DMS114 treated with DMSO at 0.1 percent for 48 hours (cell line): ENCODE measurements at regions not wholly inside any gene's neighbourhood (a gene's known extent, or its start where the extent isn't known, plus 50 kb on each side); places are given as distances from the start of the nearest gene placed in this dataset.

Experiments
- DNase-seq: peaks from one replicate; lab custom pipeline; 2025; ENCODE audit not compliant: unreplicated experiment; lab: John Stamatoyannopoulos, UW

GRCh38 chr7:81533426-81533825 is 236.4 kb downstream of the HGF start:
- no peak for DNase-seq

GRCh38 chr7:81529785-81530184 is 240.1 kb downstream of the HGF start:
- DNase-seq, result no peak

- DNase-seq, result no peak
These were observed 242.2 kb downstream of the HGF start for GRCh38 chr7:81527651-81528050.

GRCh38 chr7:81526971-81527370 is 242.9 kb downstream of the HGF start:
- DNase-seq, result no peak

GRCh38 chr7:81525841-81526240 is 244.0 kb downstream of the HGF start:
- DNase-seq, result no peak

DNA sequence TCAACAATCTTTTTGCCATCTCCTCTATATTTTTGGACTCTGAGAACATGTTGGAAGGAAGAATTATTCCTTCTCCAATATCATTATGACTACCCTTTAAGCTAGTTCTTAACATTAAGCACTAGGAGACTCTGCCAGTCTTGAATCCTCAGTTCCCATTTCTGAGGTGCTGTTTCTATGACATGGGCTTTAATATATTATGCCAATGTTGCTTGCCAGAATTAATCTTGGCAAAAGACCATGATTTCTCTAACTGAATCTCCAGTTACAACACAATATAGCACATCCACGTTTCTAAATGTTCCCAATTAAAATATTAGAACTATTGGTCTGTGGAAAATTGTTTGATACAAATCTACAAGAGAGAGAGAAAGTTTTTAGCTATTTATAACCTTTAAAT is 250.0 kb downstream of the HGF start:
- no peak for DNase-seq

DNA sequence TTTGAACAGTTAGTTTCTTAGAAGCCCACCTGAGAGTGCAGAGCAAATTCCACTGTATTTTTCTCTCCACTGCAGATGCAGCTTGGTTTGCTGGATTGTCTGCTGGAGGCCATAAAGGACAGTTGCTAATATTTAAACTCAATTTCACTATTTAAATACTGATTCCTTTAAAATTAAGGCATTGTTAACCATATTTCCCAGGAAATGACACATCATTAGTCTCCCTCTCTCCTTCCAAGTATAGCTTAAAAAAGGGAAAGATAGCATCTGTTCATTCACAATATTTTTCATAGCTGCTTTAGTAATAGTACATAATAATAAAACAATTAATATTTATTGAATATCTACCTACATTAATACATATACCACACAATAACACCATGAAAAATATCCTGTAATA is 252.9 kb downstream of the HGF start:
- no peak for DNase-seq

GRCh38 chr7:81515009-81515408 is 254.8 kb downstream of the HGF start:
- DNase-seq, result no peak

DNA sequence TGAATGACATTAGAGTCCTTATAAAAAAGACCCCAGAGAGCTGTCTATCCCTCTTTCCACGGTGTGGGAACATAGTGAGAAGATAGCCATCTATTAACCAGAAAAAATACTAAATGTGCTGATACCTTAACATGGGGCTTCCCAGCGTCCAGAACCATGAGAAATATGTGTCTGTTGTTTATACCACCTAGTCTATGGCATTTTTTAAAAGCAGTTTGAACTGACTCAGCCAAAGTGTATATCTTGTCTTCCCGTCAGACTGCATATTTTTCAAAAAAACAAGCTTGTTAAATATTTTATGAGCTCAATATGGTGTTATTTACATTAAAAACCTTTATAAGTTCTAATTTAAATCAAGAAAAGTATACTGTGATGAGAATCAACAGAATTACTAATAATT is 255.3 kb downstream of the HGF start:
- DNase-seq, result no peak

DNA sequence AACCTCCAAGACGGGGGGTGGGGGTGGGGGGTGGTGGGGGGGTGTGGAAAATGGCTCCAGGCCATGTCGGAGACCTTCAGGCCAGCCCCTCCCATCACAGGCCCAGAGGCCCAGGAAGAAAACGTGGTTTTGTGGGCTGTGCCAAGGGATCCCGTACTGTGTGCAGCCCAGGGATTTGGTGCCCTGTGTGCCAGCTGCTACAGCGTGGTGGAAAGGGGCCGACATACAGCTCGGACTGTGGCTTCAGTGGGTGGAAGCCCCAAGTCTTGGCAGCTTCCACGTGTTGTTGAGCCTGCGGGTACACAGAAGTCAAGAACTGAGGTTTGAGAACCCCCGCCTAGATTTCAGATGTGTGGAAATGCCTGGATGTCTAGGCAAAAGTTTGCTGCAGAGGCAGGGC is 259.7 kb downstream of the HGF start:
- DNase-seq, result no peak

GRCh38 chr7:81507221-81507620 is 262.6 kb downstream of the HGF start:
- DNase-seq, result no peak

DNA sequence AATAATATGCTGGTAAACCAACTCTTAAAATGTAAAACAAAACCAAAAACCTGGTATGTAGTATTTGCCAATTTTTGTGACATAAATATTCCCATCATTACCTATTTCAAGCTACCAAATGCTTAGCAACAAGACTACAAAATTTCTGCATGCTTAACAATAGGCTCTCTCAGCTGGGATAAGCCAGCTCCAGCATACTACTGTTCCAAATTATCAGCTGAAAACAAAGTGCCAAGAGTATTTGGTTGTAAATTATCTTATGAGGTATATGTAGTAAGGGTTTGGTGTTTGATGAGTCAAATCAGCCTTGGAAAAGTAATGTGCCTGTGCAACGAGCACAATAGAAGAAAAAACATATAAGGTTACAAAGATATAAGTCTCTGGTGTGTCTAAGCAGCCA is 263.2 kb downstream of the HGF start:
- no peak for DNase-seq

- DNase-seq, result no peak
These were observed 266.1 kb downstream of the HGF start for GRCh38 chr7:81503771-81504170.

DNA sequence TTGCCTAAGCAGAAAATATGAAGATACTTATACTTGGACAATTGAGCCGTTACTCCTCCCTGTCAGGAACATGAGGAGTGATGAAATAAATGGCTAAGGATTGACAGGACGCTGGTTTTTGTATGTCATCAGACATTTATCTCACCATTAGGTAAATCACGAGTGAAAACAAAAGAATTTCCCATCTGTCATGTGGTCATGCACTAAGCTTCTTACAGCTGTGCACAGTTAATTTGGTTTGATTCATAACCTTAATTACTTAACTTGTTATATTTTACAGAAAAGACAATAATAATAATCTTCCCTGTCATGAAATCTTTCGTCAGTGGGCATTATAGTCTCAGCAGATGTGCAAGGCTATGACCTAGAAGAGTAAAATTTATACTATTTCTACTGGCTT is 266.5 kb downstream of the HGF start:
- peak; percentile 77 for DNase-seq

- DNase-seq, result peak; percentile 63
These were observed 268.6 kb downstream of the HGF start for GRCh38 chr7:81501220-81501619.

DNA sequence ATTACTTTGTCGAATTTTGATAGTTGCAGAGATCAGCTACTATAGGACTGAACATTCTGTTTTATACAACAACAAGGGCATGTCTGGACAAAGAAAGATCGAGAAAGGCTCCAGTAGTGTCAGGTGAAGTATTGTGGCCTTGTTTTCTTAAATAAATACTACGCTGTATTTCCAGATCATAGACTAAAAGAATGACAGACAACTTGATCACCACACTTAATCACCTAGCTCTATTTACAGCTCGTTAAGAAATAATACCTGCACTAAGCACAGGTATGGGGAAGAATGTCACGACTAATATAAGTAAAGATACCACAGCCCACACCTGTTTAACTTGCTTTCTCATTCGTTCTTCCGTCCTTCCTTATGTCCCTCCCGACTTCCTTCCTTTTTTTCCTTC is 269.2 kb downstream of the HGF start:
- DNase-seq, result peak; percentile 37

DNA sequence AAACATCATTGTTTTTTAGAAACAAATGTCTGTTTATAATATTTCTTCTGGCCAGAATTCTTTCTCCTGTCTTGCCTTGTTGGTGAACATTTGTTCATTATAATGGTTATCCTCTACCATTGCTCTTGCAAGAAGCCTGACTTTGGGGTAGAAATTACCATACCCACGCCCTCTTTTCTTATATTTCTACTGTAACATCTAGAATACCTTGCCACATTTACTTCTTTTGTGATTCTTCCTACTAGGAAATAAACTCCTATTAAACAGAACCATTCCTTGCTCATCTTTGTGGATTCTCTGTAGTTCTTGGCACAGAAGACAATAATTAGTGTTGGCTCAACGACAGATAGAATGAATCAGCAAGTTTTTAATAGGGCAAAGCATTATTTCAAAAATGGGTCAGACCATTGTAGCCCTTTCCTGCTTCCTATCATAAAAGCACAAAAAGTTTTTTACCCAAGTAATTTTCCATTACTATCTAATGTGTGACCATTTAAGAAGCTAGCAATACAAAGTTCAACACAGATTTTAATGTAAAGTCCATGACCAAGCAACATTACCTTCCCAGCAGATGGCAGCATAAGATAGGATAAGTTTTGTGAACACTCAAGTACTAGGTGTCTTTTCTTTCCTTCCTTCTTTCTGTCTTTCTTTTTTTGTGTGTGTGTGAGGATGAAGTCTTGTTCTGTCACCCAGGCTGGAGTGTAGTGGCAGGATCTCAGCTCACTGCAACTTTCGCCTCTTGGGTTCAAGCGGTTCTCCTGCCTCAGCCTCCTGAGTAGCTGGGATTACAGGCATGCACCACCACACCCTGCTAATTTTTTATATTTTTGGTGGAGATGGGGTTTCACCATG is 270.4 kb downstream of the HGF start:
- DNase-seq, result peak; percentile 83

- no peak for DNase-seq
These were observed 271.7 kb downstream of the HGF start for GRCh38 chr7:81498176-81498575.

- DNase-seq, result no peak
These were observed 276.9 kb downstream of the HGF start for GRCh38 chr7:81492910-81493309.

GRCh38 chr7:81492240-81492639 is 277.6 kb downstream of the HGF start:
- DNase-seq, result no peak

DNA sequence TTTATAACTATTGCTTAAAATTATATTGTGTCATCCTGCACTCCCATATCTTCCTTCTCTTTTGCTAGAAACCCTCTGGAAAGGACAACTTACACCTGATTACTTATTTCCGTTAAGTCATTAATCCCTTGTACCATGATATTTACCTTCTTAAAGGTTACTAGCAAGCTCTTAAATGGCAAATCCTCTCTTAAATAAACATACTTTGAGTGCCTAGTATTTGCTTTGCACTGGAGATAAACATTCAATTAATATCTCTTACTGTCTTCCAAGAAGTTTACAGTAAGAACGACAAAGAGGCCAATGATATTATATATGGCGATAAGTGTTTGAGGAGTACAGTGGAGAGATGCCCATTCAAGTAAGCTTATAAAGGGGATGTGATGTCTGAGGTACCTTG is 278.3 kb downstream of the HGF start:
- DNase-seq, result no peak

- no peak for DNase-seq
These were observed 281.6 kb downstream of the HGF start for GRCh38 chr7:81488210-81488609.

GRCh38 chr7:81487516-81487915 is 282.3 kb downstream of the HGF start:
- DNase-seq, result no peak
